GM12874 (cell line): ENCODE measurements at regions not wholly inside any gene's neighbourhood (a gene's known extent, or its start where the extent isn't known, plus 50 kb on each side); places are given as distances from the start of the nearest gene placed in this dataset.

Source experiments
- CTCF ChIP-seq: IDR thresholded peaks from 2 replicates; pipeline ENCODE4 v1.5.1; 2011; ENCODE audit warnings: low read depth, mild to moderate bottlenecking, control low read depth, low read length, moderate library complexity; ENCODE audit not compliant: insufficient read depth

GRCh38 chr13:103730407-103730806 lies 664.2 kb upstream of the SLC10A2 start:
- no peak for TF ChIP-seq CTCF

GRCh38 chr13:103726808-103727207 lies 660.6 kb upstream of the SLC10A2 start:
- TF ChIP-seq CTCF: no peak

- TF ChIP-seq CTCF: no peak
Measured at GRCh38 chr13:103716718-103717117, 650.5 kb upstream of the SLC10A2 start.

- no peak for TF ChIP-seq CTCF
Measured at GRCh38 chr13:103715335-103715734, 649.1 kb upstream of the SLC10A2 start.

- TF ChIP-seq CTCF: no peak
Measured at GRCh38 chr13:103703246-103703645, 637.0 kb upstream of the SLC10A2 start.

GRCh38 chr13:103698000-103698399 lies 631.8 kb upstream of the SLC10A2 start:
- TF ChIP-seq CTCF: no peak

- no peak for TF ChIP-seq CTCF
Measured at GRCh38 chr13:103695320-103695719, 629.1 kb upstream of the SLC10A2 start.

GRCh38 chr13:103694471-103694870 lies 628.3 kb upstream of the SLC10A2 start:
- no peak for TF ChIP-seq CTCF
